GM12891 (cell line): ENCODE measurements at regions not wholly inside any gene's neighbourhood (a gene's known extent, or its start where the extent isn't known, plus 50 kb on each side); places are given as distances from the start of the nearest gene placed in this dataset.

ENCODE experiments used
- DNase-seq: peaks from one replicate; pipeline ENCODE4 v3.0.0; 2011; ENCODE audit warnings: low spot score; ENCODE audit not compliant: insufficient read length
- FAIRE-seq: peaks from 2 replicates; lab custom pipeline; 2011; peaks lifted over from hg19 to GRCh38; lab: Jason Lieb, UNC
- PAX5 ChIP-seq: IDR thresholded peaks from 2 replicates; pipeline ENCODE4 v1.6.1; 2011; ENCODE audit warnings: low read length, moderate library complexity, mild to moderate bottlenecking; ENCODE audit not compliant: insufficient read depth, severe bottlenecking
- POLR2A ChIP-seq: IDR thresholded peaks from 2 replicates; pipeline ENCODE4 v1.6.1; 2011; ENCODE audit warnings: low read depth, low read length, control low read depth
- POLR2AphosphoS5 ChIP-seq: IDR thresholded peaks from 2 replicates; pipeline ENCODE4 v1.6.1; 2011; ENCODE audit warnings: low read depth, low read length, control low read depth
- POU2F2 ChIP-seq: IDR thresholded peaks from 2 replicates; pipeline ENCODE4 v1.6.1; 2011; ENCODE audit warnings: low read depth, mild to moderate bottlenecking, control low read depth, low read length, moderate library complexity
- SPI1 ChIP-seq: IDR thresholded peaks from 2 replicates; pipeline ENCODE4 v1.6.1; 2011; ENCODE audit warnings: low read depth, low read length, control low read depth
- TAF1 ChIP-seq: IDR thresholded peaks from 2 replicates; pipeline ENCODE4 v1.6.1; 2011; ENCODE audit warnings: low read depth, low read length, control low read depth

- FAIRE-seq (no peak), DNase-seq (no peak)
Observed at GRCh38 chr4:185890196-185890595, 78.2 kb upstream of the SORBS2 start.

DNA sequence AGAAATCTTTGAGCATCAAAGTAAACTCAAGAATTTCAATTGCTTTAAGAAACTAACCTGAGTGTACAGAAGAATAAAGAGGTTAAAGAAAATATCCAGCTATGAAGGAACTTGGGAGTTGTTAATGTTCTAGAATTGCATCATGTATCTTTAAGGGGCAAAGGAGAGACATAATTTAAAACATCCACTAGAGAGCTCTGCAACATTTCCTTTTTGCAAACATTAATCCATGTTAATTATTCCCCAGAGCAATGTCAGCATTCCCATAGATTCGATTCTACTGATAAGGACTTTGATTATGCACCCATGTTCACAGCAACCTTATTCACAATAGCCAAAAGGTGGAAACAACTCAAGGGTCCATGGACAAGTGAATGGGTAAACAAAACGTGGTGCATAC lies 80.2 kb upstream of the SORBS2 start:
- DNase-seq (no peak), FAIRE-seq (no peak)

More at GRCh38 chr4:185890196-185890595, 78.2 kb upstream of the SORBS2 start:
- TF ChIP-seq TAF1 (no peak), POU2F2 (no peak), POLR2A (no peak), PAX5 (no peak), SPI1 (no peak), POLR2AphosphoS5 (no peak)

DNA sequence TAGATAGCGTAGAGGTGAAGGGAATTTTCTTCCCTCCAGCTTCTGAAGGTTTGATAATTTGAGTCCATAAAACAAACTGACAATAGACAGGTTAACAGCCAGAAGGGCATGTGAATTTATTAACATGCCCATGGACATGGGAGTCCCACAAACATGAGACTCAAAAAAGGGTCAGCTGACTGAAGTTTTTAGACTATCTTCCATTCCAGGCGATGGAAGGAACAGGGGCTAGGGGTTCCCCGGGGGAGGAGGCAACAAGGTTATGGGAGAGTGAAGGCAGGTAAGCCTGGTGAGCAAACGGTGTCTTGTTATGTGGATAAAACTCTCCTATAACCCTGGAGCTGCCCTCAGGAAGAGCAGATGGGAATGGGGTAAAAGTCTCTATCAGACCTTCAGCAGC lies 81.5 kb upstream of the SORBS2 start:
- no peak for TF ChIP-seq POLR2AphosphoS5
- TF ChIP-seq POLR2A, result no peak
- TF ChIP-seq POU2F2, result no peak
- TF ChIP-seq SPI1, result no peak
- no peak for TF ChIP-seq TAF1
- no peak for TF ChIP-seq PAX5
- DNase-seq (no peak), FAIRE-seq (no peak)

More for the DNA sequence above, 80.2 kb upstream of the SORBS2 start:
- TF ChIP-seq SPI1, result no peak
- no peak for TF ChIP-seq POU2F2
- TF ChIP-seq TAF1, result no peak
- no peak for TF ChIP-seq POLR2A
- TF ChIP-seq POLR2AphosphoS5, result no peak
- no peak for TF ChIP-seq PAX5

- no peak for TF ChIP-seq PAX5
- no peak for TF ChIP-seq POLR2A
- TF ChIP-seq POU2F2, result no peak
- no peak for TF ChIP-seq TAF1
- no peak for TF ChIP-seq POLR2AphosphoS5
- no peak for TF ChIP-seq SPI1
- FAIRE-seq, result no peak
- DNase-seq, result no peak
Observed at GRCh38 chr4:185894481-185894880, 82.5 kb upstream of the SORBS2 start.

DNA sequence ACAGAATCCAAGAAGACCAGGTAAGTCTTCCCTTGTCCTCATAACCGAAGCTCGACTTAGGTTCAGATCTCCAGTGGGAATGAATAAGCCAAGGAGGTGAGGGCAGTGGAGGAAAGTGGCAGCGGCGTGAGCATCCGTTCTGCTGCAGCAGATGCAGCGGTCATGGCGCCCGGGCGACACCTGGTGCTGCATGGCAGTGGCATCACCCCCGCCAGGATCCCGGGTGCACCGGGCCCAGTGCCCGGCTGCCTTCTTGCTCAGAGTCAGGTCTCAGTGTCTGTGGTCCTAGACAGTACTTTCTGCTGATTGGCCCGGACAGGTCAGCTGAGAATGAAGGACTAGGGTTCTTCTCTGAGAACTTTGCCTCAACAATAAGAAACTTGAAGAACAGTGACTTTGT lies 83.4 kb upstream of the SORBS2 start:
- TF ChIP-seq POLR2A (no peak), POLR2AphosphoS5 (no peak), TAF1 (no peak), POU2F2 (no peak), PAX5 (no peak), SPI1 (no peak)
- no peak for DNase-seq
- no peak for FAIRE-seq

DNA sequence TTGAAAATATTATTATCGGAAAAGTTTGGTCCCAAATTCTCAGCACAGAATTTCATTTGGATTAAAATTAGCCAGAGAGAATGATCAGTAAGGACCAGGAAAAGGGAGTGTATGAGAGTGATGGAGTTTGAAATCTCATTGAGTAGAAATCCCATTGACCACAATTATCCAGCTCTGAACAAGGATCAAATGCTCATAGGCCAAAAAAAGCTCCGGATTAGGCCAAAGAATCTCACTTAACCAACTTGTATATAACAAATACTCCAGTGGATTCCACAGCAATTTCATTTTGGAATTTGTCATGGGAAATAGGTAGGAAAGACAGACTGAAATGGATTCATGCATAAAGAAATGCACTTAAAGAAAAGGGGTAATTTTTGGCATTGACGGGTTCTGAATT lies 83.9 kb upstream of the SORBS2 start:
- DNase-seq (no peak), FAIRE-seq (no peak)
- no peak for TF ChIP-seq PAX5
- no peak for TF ChIP-seq POLR2A
- no peak for TF ChIP-seq POU2F2
- no peak for TF ChIP-seq TAF1
- no peak for TF ChIP-seq SPI1
- TF ChIP-seq POLR2AphosphoS5, result no peak

DNA sequence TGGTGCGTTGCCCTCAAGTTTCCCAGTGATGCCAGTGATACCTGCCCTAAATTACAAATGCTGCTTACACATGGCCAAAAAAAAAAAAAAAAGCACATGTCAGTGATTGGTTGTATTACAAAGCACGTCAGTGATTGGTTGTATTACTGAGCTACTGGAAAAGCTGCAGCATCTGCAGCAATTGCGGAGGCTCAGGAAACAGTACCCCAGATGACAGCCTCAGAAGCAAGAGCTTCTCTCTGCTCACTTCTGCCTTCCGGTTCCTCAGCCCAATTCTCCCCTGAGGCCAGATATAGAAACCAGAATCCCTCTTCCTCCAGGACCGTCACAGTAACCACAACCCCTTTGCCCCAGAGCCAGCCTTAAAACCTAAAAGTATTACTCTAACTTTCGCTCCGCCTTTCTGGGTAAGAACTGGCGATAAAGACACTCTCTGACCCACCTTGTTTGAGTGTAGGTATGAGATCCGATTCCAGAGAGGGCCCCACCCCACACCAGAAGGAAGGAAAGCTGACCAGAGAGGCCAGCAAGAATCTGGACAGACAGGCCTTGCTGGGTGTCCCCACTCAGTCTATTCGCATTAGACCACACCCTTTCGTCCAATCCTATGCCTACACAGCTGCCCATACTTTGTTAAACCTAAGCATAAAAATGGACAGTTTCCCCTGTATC lies 85.0 kb upstream of the SORBS2 start:
- DNase-seq (no peak), FAIRE-seq (no peak)

GRCh38 chr4:185898413-185898812 lies 86.4 kb upstream of the SORBS2 start:
- no peak for DNase-seq
- FAIRE-seq, result no peak
- TF ChIP-seq POU2F2 (no peak), SPI1 (no peak), TAF1 (no peak), PAX5 (no peak), POLR2AphosphoS5 (no peak), POLR2A (no peak)

More for the DNA sequence above, 85.0 kb upstream of the SORBS2 start:
- TF ChIP-seq POU2F2 (no peak), SPI1 (no peak), TAF1 (no peak), PAX5 (no peak), POLR2A (no peak), POLR2AphosphoS5 (no peak)

DNA sequence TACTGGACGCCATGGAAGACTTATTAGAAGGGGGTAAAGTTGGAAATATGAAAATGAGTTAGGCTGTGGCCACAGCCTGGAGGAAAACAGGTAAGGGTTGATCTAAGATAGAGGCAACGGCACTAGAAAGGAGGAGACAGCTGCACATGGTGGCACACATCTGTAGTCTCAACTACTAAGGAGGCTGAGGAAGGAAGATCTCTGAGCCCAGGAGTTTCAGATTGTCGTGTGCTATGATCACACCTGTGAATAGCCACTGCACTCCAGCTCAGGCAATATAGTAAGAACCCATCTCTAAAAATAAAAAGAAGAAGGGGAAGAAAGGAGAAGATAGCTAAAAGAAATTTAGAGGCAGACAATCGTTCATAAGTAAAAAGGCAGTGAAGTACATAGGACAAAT lies 87.8 kb upstream of the SORBS2 start:
- TF ChIP-seq PAX5 (no peak), POLR2AphosphoS5 (no peak), POU2F2 (no peak), POLR2A (no peak), SPI1 (no peak), TAF1 (no peak)
- FAIRE-seq (no peak), DNase-seq (no peak)

DNA sequence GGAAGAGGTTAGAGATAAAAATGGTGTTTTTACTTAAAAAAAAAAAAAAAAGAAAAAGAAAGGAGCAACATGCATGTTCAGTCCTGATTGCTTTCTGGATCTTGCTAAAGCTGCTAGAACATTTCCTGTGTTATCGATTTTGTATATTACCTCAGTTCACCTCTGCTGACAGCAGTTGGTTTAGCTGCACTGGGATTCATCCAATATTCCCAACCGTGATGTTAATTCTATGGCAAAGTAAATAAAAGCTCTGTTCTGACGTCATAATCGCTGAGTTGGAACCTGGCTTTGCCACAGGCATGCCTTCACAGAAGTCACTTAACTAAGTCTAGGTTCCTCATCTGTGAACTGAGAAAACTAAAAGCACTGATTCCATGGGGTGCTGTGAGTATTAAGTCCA lies 90.7 kb upstream of the SORBS2 start:
- TF ChIP-seq POLR2AphosphoS5 (no peak), SPI1 (no peak), PAX5 (no peak), POU2F2 (no peak), TAF1 (no peak), POLR2A (no peak)
- DNase-seq, result no peak
- FAIRE-seq, result no peak
